ENCODE measurements at regions not wholly inside any gene's neighbourhood (a gene's known extent, or its start where the extent isn't known, plus 50 kb on each side); places are given as distances from the start of the nearest gene placed in this dataset.

GRCh38 chr7:41328131-41328530 is 374.8 kb downstream of the INHBA start:
- 57% methylated on average over 3 of the region's 3 CpGs for WGBS (ENCODE audit: insufficient coverage)
- intact Hi-C loops (cut with micrococcal nuclease), result no loop called here
- H3K27ac ChIP-seq (ENCODE audit: low read length), result no peak overlapping the region
- H3K4me1 Mint-ChIP-seq, result no peaks in the 10 kb centered on the region
- no peaks in the 10 kb centered on the region for H3K36me3 Mint-ChIP-seq
- H3K4me3 ChIP-seq (ENCODE audit: low read length), result no peak overlapping the region
- H3K4me3 Mint-ChIP-seq, result no peak overlapping the region
- no peak overlapping the region for H3K27ac Mint-ChIP-seq
- no peaks in the 10 kb centered on the region for H3K36me3 ChIP-seq (ENCODE audit: control insufficient read depth, insufficient read depth, low read length)
- DNase-seq (no peak), ATAC-seq (no peak)
- H3K27me3 Mint-ChIP-seq (ENCODE audit: low read depth in 2 of 2), result no peaks in the 10 kb centered on the region
- peaks cover 5% of the 10 kb centered on the region for H3K9me3 ChIP-seq (ENCODE audit: control insufficient read depth, insufficient read depth, low read length)
- no peak for TF ChIP-seq CTCF (IDR thresholded peaks at IDR 0.05)
- H3K4me1 ChIP-seq (ENCODE audit: control insufficient read depth, insufficient read depth, low read length), result no peaks in the 10 kb centered on the region
- peaks cover 2 to 7% of the 10 kb centered on the region in 2 donors for H3K9me3 Mint-ChIP-seq
- no peaks in the 10 kb centered on the region for H3K27me3 ChIP-seq (ENCODE audit: control insufficient read depth, insufficient read depth, low read length)

- DNase-seq (no peak), ATAC-seq (no peak)
- H3K4me3 Mint-ChIP-seq, result no peak overlapping the region
- H3K9me3 Mint-ChIP-seq, result peaks cover 0 to 7% of the 10 kb centered on the region in 2 donors
- no peaks in the 10 kb centered on the region for H3K36me3 Mint-ChIP-seq
- no peak for TF ChIP-seq CTCF (IDR thresholded peaks at IDR 0.05)
- H3K36me3 ChIP-seq (ENCODE audit: control insufficient read depth, insufficient read depth, low read length), result no peaks in the 10 kb centered on the region
- no peak overlapping the region for H3K27ac Mint-ChIP-seq
- H3K4me1 Mint-ChIP-seq, result no peaks in the 10 kb centered on the region
- WGBS (ENCODE audit: insufficient coverage), result 80% methylated on average over 1 of the region's 1 CpG
- intact Hi-C loops (cut with micrococcal nuclease), result no loop called here
- H3K4me1 ChIP-seq (ENCODE audit: control insufficient read depth, insufficient read depth, low read length), result no peaks in the 10 kb centered on the region
- H3K27ac ChIP-seq (ENCODE audit: low read length), result no peak overlapping the region
- no peak overlapping the region for H3K4me3 ChIP-seq (ENCODE audit: low read length)
- H3K27me3 ChIP-seq (ENCODE audit: control insufficient read depth, insufficient read depth, low read length), result no peaks in the 10 kb centered on the region
- H3K9me3 ChIP-seq (ENCODE audit: control insufficient read depth, insufficient read depth, low read length), result peaks cover 5% of the 10 kb centered on the region
- H3K27me3 Mint-ChIP-seq (ENCODE audit: low read depth in 2 of 2), result no peaks in the 10 kb centered on the region
These were observed 376.3 kb downstream of the INHBA start for GRCh38 chr7:41326616-41327015.

- Mint-ChIP-seq H3K4me1 (no peaks in the 10 kb centered on the region), H3K4me3 (no peak overlapping the region), H3K27me3 (ENCODE audit: low read depth in 2 of 2) (no peaks in the 10 kb centered on the region), H3K27ac (no peak overlapping the region), H3K9me3 (peaks cover 0 to 6% of the 10 kb centered on the region in 2 donors), H3K36me3 (no peaks in the 10 kb centered on the region)
- no peak for TF ChIP-seq CTCF (IDR thresholded peaks at IDR 0.05)
- no peak for ATAC-seq
- Histone ChIP-seq H3K27ac (ENCODE audit: low read length) (no peak overlapping the region), H3K9me3 (ENCODE audit: control insufficient read depth, insufficient read depth, low read length) (no peaks in the 10 kb centered on the region), H3K36me3 (ENCODE audit: control insufficient read depth, insufficient read depth, low read length) (no peaks in the 10 kb centered on the region), H3K27me3 (ENCODE audit: control insufficient read depth, insufficient read depth, low read length) (no peaks in the 10 kb centered on the region), H3K4me3 (ENCODE audit: low read length) (no peak overlapping the region), H3K4me1 (ENCODE audit: control insufficient read depth, insufficient read depth, low read length) (no peaks in the 10 kb centered on the region)
- intact Hi-C loops (cut with micrococcal nuclease), result no loop called here
- no peak for DNase-seq
- 70% methylated on average over 3 of the region's 3 CpGs for WGBS (ENCODE audit: insufficient coverage)
These were observed 379.1 kb downstream of the INHBA start for GRCh38 chr7:41323806-41324205.

GRCh38 chr7:41319581-41319980 is 383.3 kb downstream of the INHBA start:
- no peak for ATAC-seq
- intact Hi-C loops (cut with micrococcal nuclease), result no loop called here
- H3K4me3 ChIP-seq (ENCODE audit: low read length), result no peak overlapping the region
- H3K9me3 ChIP-seq (ENCODE audit: control insufficient read depth, insufficient read depth, low read length), result no peaks in the 10 kb centered on the region
- no peak overlapping the region for H3K27ac ChIP-seq (ENCODE audit: low read length)
- WGBS (ENCODE audit: insufficient coverage), result no CpG with 5 or more reads among the region's 1 CpG
- no peak for TF ChIP-seq CTCF (IDR thresholded peaks at IDR 0.05)
- no peak for DNase-seq
- H3K27me3 ChIP-seq (ENCODE audit: control insufficient read depth, insufficient read depth, low read length), result no peaks in the 10 kb centered on the region
- Mint-ChIP-seq H3K27ac (no peak overlapping the region), H3K4me3 (no peak overlapping the region), H3K27me3 (ENCODE audit: low read depth in 2 of 2) (no peaks in the 10 kb centered on the region), H3K9me3 (peaks cover 0 to 7% of the 10 kb centered on the region in 2 donors), H3K36me3 (no peaks in the 10 kb centered on the region), H3K4me1 (no peaks in the 10 kb centered on the region)
- H3K4me1 ChIP-seq (ENCODE audit: control insufficient read depth, insufficient read depth, low read length), result no peaks in the 10 kb centered on the region
- no peaks in the 10 kb centered on the region for H3K36me3 ChIP-seq (ENCODE audit: control insufficient read depth, insufficient read depth, low read length)

Data from natural killer cell (primary cell).